GM12874 (cell line): ENCODE measurements at regions not wholly inside any gene's neighbourhood (a gene's known extent, or its start where the extent isn't known, plus 50 kb on each side); places are given as distances from the start of the nearest gene placed in this dataset.

Source experiments
- CTCF ChIP-seq: IDR thresholded peaks from 2 replicates; pipeline ENCODE4 v1.5.1; 2011; ENCODE audit warnings: low read depth, mild to moderate bottlenecking, control low read depth, low read length, moderate library complexity; ENCODE audit not compliant: insufficient read depth

GRCh38 chr13:72132075-72132474, 265.1 kb upstream of the DACH1 start:
- no peak for TF ChIP-seq CTCF

GRCh38 chr13:72129117-72129516, 262.1 kb upstream of the DACH1 start:
- no peak for TF ChIP-seq CTCF

DNA sequence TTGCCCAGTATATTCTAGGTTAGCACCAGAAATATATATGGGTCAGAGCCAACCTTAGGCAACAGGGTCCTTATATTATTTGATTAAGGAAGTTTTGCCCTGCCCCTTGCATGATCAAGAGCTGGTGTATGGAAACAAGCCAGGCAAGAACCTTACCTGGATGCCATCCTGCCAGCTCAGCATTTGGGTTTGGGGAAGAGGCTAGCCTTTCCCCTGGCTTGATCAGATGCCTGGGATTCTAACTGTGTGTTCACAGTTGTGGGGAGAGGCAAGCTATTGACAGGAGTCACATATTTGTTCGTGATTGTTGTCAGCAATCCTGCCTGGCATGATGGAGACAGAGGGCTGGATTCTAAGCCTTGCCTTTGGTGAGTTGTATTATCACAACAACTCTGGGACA, 260.0 kb upstream of the DACH1 start:
- no peak for TF ChIP-seq CTCF

DNA sequence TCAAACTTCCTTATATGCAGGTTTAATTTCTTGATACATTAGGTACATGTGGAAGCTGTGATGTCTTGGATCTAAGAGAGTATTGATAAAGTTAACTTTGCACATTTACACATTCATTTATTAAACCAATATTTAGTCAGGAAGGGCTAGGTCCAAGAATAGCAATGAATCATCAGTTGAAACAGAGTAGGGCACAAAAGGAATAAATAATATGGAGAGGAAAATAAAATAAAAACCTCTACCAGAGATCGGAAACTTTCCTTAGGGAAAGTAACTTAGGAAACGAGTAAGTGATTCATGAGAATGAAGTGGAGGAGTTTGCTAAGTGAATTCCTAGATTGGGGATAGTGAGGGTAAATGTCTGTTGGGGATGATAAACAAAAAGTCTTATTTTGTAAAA, 259.4 kb upstream of the DACH1 start:
- TF ChIP-seq CTCF: no peak

- TF ChIP-seq CTCF: no peak
Observed at GRCh38 chr13:72125561-72125960, 258.6 kb upstream of the DACH1 start.

GRCh38 chr13:72122661-72123255, 255.8 kb upstream of the DACH1 start:
- TF ChIP-seq CTCF: no peak

- TF ChIP-seq CTCF: no peak
Observed at GRCh38 chr13:72121466-72121865, 254.5 kb upstream of the DACH1 start.
